H7 (cell line): ENCODE measurements at regions not wholly inside any gene's neighbourhood (a gene's known extent, or its start where the extent isn't known, plus 50 kb on each side); places are given as distances from the start of the nearest gene placed in this dataset.
A peak's percentile ranks its signal among the peaks of the same experiment; 100 is the strongest.

Source experiments
- DNase-seq: peaks from one replicate; pipeline ENCODE4 v3.0.0; 2012
- H3K27me3 ChIP-seq: 2 replicates; pipeline ENCODE4 v1.6.0; 2011; ENCODE audit warnings: mild to moderate bottlenecking, low read length; ENCODE audit not compliant: control insufficient read depth, insufficient read depth
- H3K36me3 ChIP-seq: replicated peaks from 2 replicates; pipeline ENCODE4 v1.5.1; 2011; ENCODE audit warnings: low read length; ENCODE audit not compliant: control insufficient read depth, insufficient read depth
- H3K4me3 ChIP-seq: 2 replicates; pipeline ENCODE4 v1.5.1; 2011; ENCODE audit warnings: low read depth, mild to moderate bottlenecking, control low read depth, low read length, moderate library complexity; ENCODE audit not compliant: insufficient read depth

DNA sequence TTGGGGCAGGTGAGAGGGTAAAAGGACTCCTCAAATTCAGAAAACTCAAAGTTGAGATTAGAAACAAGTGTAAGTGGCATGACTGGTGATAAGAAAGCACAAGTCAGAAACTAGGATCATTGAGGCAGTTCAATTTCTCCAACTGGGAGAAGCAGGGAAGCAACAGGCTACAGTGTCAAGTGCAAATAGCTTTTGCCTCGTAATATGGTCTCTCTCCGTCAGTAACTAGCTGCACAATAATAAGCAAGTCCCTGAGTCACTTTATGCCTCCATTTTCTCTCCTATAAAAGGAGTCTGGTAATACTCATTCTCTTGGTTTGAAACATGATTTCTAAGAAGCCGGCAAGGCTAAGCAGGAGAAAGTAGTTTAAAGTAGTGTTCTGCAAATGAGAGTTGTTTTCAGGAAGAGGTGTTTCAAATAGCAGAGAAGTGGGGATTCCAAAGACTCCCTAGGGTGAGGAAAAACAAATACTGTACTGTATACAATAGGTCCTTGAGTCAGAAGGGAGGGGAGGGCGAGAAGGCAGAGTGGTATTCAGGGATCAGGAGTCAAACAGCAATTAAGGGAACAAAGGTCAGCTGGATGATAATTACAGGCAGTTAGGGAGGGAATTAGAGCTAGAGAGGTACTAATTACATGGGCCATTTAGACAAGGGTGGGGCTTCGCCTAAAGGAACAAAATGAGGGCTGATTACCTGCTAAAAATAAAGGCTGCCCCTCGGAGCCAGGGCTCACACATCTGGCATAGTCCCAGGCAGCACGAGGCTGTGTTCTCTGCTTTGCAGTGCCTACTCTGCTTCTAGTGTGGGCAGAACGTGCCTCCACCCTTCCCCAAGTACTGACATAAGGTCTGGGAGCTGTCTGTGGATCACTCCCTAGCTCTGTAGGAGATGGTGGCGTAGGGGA, 96.0 kb upstream of the BDNF start:
- peak; percentile 55 for DNase-seq

DNA sequence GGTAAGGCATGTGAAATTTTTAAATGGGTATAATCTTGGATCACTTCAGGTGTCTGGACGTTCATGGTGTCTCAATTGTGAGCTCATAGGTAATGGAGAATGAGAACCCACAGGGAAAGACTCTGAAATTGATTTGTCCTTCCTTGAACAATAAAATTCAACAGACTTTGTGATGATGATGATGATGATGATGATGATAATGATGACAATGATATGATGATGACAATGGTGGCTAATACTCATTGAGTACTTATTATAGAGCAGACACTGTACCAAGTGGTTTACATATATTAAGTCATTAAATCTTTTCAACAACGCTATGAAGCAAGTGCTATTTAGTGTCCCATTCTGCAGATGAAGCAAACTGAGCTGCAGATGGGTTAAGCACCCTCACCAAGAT, 86.6 kb upstream of the BDNF start:
- Histone ChIP-seq H3K36me3 (no peaks in the 10 kb centered on the region), H3K27me3 (peaks cover 2% of the 10 kb centered on the region; the same call in 1 of the 2 replicates), H3K4me3 (no peak overlapping the region)
- DNase-seq = no peak

More for the DNA sequence above, 96.0 kb upstream of the BDNF start:
- peaks cover 43% of the 10 kb centered on the region for H3K27me3 ChIP-seq
- no peaks in the 10 kb centered on the region for H3K36me3 ChIP-seq
- H3K4me3 ChIP-seq = no peak overlapping the region

DNA sequence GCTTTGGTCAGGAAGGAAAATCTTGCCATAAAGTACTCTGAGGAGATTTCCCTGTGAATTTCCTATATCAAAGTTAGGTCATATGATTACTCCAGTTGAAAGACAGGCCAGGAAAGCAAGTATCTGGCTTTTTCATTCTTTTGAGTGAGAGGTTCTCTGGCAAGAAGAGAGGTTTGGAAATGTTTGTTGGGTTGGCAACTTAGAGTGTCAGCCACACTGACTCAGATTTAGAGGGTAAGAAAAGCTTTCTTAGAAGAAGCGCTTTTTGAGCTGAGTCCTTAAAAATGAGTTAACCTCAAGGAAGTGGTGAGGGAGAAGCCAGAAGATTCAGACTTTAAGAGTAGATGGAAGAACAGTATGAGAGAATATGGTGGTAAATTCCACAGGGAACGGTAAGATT, 86.1 kb upstream of the BDNF start:
- Histone ChIP-seq H3K36me3 (no peaks in the 10 kb centered on the region), H3K4me3 (no peak overlapping the region), H3K27me3 (peaks cover 2% of the 10 kb centered on the region; the same call in 1 of the 2 replicates)
- DNase-seq = no peak

DNA sequence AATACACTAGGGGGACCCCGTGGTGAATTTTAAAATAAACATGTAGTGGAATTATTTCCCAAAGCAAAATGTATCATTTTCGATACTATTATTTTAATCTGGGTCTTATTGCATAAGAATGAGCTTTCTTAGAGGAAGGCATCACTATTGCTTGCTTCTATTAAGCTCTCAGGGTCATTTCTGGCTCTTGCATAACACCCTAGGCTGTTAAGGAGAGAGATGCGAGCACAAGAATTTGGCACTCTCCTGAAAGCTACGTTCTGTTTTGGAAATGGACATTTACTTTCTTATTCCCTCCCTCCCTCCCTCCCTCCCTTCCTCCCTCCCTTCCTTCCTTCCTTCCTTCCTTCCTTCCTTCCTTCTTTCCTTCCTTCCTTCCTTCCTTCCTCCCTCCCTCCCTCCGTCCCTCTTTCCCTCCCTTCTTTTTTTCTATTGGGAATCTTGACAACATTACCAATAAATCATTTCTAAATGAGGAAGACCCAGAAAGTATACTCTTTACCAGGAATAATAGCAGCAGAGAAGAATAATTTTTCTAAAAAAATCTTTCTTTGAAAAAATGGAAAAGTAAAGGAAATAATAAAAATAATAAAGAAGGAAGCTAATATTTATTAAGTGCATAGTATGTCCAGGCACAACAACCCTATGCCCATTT, 83.6 kb upstream of the BDNF start:
- no peaks in the 10 kb centered on the region; the same call in 1 of the 2 replicates for H3K27me3 ChIP-seq
- no peak overlapping the region for H3K4me3 ChIP-seq
- H3K36me3 ChIP-seq = no peaks in the 10 kb centered on the region
- DNase-seq = no peak

DNA sequence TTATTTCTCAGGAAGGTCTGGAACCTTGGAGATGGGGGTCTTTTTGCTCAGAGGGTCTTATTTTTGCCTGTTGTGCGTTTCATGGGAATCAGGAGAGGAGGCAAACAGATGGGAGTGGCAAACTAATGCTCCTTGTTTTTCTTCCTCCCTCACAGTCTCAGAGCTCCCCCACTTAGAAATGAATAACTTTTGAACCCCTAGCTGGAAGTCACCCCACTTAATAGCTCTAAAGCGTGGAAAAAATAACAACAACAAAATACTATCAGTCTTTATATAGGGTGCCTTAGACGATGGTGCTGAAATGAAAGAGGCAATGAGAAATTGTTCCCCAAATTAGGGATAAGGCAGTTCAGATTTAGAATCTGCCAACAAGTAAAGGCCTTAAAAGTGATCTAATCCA, 76.8 kb upstream of the BDNF start:
- Histone ChIP-seq H3K4me3 (no peak overlapping the region), H3K36me3 (no peaks in the 10 kb centered on the region), H3K27me3 (no peaks in the 10 kb centered on the region)
- DNase-seq = no peak

DNA sequence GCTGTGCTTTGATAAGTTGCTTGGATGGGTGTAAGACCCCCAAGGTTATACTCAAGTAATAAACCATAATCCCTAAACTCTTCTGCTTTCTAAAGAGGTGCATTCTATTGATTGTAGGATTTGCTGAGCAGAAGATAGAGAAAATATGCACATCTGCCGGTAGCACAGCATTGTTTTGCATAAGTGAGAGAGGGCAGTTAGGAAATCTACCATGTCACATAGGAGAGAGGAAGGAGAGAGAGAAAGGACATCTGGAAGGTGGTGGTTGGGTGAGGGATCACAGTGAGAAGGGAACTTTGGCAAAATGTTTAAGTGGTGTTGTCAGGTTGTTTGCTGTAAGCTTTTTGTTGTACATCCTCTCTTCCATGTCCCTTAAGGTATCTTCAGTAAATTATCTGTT, 73.6 kb upstream of the BDNF start:
- Histone ChIP-seq H3K4me3 (no peak overlapping the region), H3K36me3 (no peaks in the 10 kb centered on the region), H3K27me3 (no peaks in the 10 kb centered on the region)
- no peak for DNase-seq

DNA sequence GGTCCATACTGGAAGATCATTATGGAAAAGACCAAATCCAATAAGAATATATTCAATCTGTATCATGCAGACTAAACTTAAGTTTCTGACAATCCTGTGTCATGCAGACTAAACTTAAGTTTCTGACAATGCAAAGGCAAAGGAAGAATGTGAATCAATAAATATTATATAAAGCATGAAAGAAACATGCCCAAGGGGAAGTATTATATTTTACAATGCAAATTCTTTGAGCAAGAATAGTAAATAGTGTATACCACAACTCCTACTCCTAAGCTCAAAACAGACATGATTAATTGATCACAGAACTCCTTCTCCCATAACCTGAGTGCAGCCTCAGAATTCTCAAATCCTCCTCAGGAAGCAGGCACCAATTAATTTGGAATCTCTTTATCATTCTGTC, 71.3 kb upstream of the BDNF start:
- Histone ChIP-seq H3K36me3 (no peaks in the 10 kb centered on the region), H3K27me3 (no peaks in the 10 kb centered on the region), H3K4me3 (no peak overlapping the region)
- DNase-seq = no peak

DNA sequence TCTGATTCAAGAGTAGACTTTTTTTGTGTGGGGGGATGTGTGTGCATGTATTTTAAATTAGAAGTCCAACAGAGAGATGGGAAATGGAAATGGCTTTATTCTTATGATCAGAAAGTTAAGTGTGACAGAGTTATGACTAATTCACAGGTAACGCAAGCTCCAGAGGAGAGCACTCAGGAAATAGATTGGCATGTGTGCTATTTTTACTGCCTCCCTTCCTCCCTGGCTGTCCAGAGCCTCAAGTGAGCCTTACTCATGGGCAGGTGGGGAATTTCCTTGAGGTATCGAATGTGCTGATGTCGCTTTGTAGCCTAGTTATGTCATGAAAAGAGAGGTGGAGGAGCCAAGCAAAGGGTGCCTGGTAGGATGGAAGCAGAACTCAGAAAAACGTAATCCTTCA, 70.3 kb upstream of the BDNF start:
- Histone ChIP-seq H3K27me3 (no peaks in the 10 kb centered on the region; the same call in 1 of the 2 replicates), H3K4me3 (no peak overlapping the region), H3K36me3 (no peaks in the 10 kb centered on the region)
- no peak for DNase-seq

DNA sequence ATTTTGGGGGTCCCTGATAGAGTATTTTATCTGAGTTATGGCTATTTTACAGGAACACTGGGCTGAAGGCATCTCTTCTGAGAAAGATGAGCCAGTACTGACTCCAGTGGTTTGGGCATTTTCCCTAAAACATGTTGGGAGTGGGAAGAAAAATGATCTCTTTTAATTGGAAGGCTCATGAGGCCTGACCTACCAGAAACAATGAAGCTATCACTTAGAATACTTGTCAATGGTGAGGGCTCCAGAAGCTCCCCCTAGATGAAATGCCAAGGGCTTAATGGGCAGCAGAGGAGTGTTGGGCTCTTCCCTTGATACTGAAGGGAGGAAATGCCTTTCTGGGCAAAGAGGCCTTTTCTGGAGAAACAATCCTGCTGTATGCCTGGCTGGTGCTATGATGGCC, 63.5 kb upstream of the BDNF start:
- no peaks in the 10 kb centered on the region for H3K36me3 ChIP-seq
- H3K4me3 ChIP-seq = no peak overlapping the region
- no peaks in the 10 kb centered on the region; the same call in 1 of the 2 replicates for H3K27me3 ChIP-seq
- DNase-seq = no peak

DNA sequence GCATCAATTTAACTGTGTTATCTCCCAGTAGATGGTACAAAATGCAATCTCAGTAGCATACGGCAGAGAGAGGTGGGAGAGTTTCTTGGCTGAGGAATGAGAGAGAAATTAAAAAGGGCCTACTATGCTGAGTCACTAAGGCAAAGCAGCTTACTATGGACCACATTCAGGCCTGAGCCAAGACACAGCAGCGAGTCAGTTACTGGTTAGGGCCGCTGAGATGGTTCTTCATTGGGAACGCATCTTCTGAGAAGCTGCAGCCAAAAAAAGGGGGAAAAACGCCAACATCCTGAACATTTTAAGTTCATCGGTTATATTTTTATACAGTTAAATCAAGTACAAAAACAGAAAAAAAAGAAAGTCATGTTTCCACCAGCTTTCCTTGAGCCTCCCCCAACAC, 61.1 kb upstream of the BDNF start:
- H3K4me3 ChIP-seq = no peak overlapping the region
- H3K36me3 ChIP-seq = no peaks in the 10 kb centered on the region
- no peak for DNase-seq
- H3K27me3 ChIP-seq = no peaks in the 10 kb centered on the region; the same call in 1 of the 2 replicates

DNA sequence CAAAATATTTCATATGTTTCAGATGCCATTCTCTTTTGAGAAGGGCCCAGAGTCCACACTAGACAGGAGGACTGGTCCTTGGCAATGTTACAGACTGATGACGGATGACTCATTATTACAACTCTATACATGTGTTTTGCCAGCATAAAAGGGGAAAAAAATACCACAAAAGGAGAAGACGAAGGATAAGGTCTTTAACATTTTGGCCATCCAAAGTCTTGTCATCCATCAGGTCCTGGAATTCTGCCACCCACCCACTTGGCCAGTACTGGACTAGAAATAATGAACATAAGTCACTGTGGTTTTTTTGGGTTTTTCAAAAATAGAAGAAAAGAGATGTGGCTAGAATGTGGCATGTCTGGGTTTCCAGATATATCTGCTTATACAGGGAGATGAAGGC, 57.7 kb upstream of the BDNF start:
- no peak overlapping the region for H3K4me3 ChIP-seq
- no peak for DNase-seq
- no peaks in the 10 kb centered on the region for H3K36me3 ChIP-seq
- no peaks in the 10 kb centered on the region; the same call in 1 of the 2 replicates for H3K27me3 ChIP-seq

DNA sequence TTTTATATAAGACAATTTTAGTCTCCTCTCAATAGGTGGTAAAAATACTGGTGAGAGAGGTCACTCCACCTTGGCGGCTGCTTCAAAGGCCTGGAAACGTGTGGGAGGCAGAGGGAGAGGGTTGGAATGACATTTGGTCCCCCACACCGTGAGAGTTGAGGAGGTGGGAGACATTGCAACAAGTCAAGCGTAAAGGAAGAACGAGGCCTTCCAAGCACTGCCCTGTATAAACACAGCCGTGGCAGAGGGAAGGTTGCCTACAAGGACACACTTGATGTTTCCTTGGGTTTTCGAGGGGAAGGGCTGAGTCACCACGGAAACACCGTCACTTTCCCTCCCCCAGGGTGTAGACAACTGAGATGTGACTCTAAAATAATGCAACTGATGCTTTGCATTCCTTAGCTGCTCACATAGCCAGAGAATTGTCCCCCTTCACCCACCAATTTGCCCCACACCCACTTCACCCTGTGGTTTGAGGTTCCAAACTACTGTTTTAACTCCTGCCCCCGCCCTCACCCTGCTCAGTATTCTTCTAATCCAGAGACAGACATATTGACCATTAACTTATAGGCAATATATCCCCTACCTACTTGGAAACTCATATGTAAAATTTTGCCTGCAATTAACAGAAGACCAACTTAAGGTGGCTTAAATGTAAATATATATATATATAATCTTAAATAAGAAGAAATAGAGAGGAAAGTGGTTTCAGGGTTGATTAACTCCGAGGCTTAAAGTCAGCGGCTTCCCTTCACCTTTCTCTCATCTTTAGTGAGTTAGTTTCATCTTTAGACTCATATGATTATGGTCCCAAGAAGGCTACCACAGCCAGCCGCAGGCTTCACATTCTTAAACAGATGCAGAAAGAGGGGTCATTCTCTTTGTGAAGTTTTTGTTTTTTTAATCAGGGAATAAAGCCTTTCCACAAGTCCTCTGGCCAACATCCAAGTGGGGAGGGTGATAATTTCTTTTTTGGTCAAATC, 54.1 kb upstream of the BDNF start:
- DNase-seq = no peak
- Histone ChIP-seq H3K27me3 (peaks cover 1% of the 10 kb centered on the region; the same call in 1 of the 2 replicates), H3K36me3 (no peaks in the 10 kb centered on the region), H3K4me3 (no peak overlapping the region)
